Gastroesophageal sphincter (tissue), 4 donors: ENCODE measurements at regions not wholly inside any gene's neighbourhood (a gene's known extent, or its start where the extent isn't known, plus 50 kb on each side); places are given as distances from the start of the nearest gene placed in this dataset.

Experiments
- ATAC-seq: fragments of 150-250 bp; one replicate; pipeline ENCODE4 v1.9.1; 2016; ENCODE audit warnings: mild to moderate bottlenecking, moderate library complexity
- H3K27ac ChIP-seq, 4 donors: fragments of 200-600 bp; sonication (generic) in 3 of 4; 1 replicate in 3 of 4; 2 replicates in 1 of 4; pipeline ENCODE4 v1.5.1; 2016 to 2019
- H3K27me3 ChIP-seq: fragments of 200-600 bp; sonication (generic); one replicate; pipeline ENCODE4 v1.5.1; 2019
- H3K36me3 ChIP-seq, 2 donors: fragments of 200-600 bp; sonication (generic); one replicate each; pipeline ENCODE4 v1.5.1; 2019; ENCODE audit warnings: control low read depth in 1 of 2
- H3K4me1 ChIP-seq, 3 donors: fragments of 200-600 bp; sonication (generic); 1 replicate in 2 of 3; 2 replicates in 1 of 3; pipeline ENCODE4 v1.5.1; 2016 to 2019; ENCODE audit warnings: control low read depth in 2 of 3
- H3K4me3 ChIP-seq, 2 donors: fragments of 200-600 bp; sonication (generic); one replicate each; pipeline ENCODE4 v1.5.1; 2019; ENCODE audit warnings: mild to moderate bottlenecking in 1 of 2, moderate library complexity in 1 of 2
- H3K9me3 ChIP-seq, 3 donors: fragments of 200-600 bp; sonication (generic); one replicate each; pipeline ENCODE4 v1.5.1; 2017 to 2019; ENCODE audit warnings: control low read depth in 2 of 3
- EP300 ChIP-seq: sonication (generic); formaldehyde crosslinking; IDR thresholded peaks from one replicate; pipeline ENCODE4 v1.6.1; 2017; ENCODE audit warnings: antibody characterized with exemption, mild to moderate bottlenecking
- POLR2A ChIP-seq, 2 donors: fragments of 450-650 bp; IDR thresholded peaks; one replicate each; pipeline ENCODE4 v1.6.1; 2017; ENCODE audit warnings: antibody characterized with exemption in 2 of 2, mild to moderate bottlenecking in 2 of 2, moderate library complexity in 1 of 2
- POLR2AphosphoS5 ChIP-seq: sonication (generic); formaldehyde crosslinking; IDR thresholded peaks from one replicate; pipeline ENCODE4 v1.6.1; 2017; ENCODE audit warnings: antibody characterized with exemption
- WGBS, 2 donors: methylation state at CpG; one replicate each; pipeline ENCODE4 v1.1.5; 2018; ENCODE audit warnings: low coverage in 1 of 2; 5-methylcytosine and 5-hydroxymethylcytosine counted together
- TF ChIP-seq, protein P1 (sequence below), 4 experiments: fragments of 200-600 bp in 2 of 4; fragments of 450-650 bp in 2 of 4; sonication (generic) in 1 of 4; IDR thresholded peaks; one replicate each; pipeline ENCODE4 v1.5.1; 2017 to 2019; ENCODE audit warnings: antibody characterized with exemption in 4 of 4, mild to moderate bottlenecking in 2 of 4, moderate library complexity in 2 of 4

DNA sequence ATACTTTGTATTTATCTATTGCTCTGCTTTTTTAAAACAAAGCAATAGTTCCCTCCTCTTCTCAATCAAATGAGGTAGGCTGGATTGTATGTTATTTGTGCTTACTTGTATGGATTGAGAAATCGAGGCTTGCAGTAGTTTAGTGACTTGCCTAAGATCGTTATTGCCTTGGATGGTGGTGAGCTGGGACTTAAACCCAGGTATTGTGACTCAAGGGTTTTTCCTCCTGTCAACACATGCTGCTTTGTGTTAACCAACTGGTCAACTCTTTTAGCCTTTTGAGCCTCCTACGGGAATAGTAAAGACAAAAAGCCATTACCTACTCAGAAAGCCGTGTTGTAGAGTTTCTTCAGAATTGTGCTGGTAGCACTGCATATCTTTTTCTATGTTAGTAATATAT, 95.2 kb upstream of the THUMPD2 start:
- H3K4me1 ChIP-seq, result peaks cover 7 to 32% (median 9%) of the 10 kb centered on the region in 3 donors
- H3K9me3 ChIP-seq, result no peaks in the 10 kb centered on the region
- 79 to 87% methylated on average over 3 of the region's 4 CpGs for WGBS, 2 donors
- no peak for ATAC-seq
- no peaks in the 10 kb centered on the region for H3K36me3 ChIP-seq
- TF ChIP-seq POLR2A (IDR thresholded peaks at IDR 0.05) (no peak), POLR2AphosphoS5 (no peak), EP300 (no peak)
- TF ChIP-seq, protein P1, sequence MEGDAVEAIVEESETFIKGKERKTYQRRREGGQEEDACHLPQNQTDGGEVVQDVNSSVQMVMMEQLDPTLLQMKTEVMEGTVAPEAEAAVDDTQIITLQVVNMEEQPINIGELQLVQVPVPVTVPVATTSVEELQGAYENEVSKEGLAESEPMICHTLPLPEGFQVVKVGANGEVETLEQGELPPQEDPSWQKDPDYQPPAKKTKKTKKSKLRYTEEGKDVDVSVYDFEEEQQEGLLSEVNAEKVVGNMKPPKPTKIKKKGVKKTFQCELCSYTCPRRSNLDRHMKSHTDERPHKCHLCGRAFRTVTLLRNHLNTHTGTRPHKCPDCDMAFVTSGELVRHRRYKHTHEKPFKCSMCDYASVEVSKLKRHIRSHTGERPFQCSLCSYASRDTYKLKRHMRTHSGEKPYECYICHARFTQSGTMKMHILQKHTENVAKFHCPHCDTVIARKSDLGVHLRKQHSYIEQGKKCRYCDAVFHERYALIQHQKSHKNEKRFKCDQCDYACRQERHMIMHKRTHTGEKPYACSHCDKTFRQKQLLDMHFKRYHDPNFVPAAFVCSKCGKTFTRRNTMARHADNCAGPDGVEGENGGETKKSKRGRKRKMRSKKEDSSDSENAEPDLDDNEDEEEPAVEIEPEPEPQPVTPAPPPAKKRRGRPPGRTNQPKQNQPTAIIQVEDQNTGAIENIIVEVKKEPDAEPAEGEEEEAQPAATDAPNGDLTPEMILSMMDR (IDR thresholded peaks at IDR 0.05), result no peak
- H3K27ac ChIP-seq, result no peak overlapping the region
- no peaks in the 10 kb centered on the region for H3K27me3 ChIP-seq
- no peak overlapping the region for H3K4me3 ChIP-seq

DNA sequence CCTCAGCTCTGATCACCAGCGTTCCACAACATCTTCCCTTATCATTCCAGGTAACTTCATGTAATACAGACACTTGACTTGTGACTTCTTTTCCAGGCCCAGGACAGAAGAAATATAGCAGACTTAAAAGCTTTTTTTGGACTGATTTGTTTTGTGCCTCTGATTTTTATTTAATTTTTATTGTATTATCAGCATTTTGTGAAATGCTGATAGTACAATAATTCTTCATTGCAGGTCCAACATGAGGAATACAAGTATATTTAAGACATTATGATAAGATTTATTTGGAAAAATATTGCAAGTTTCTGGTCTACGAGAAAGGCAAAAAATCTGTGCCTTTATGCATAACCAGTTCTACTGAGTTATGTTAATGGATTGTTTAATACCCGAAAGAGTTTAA, 94.5 kb upstream of the THUMPD2 start:
- WGBS, 2 donors, result 73 to 91% methylated on average over 3 of the region's 3 CpGs

DNA sequence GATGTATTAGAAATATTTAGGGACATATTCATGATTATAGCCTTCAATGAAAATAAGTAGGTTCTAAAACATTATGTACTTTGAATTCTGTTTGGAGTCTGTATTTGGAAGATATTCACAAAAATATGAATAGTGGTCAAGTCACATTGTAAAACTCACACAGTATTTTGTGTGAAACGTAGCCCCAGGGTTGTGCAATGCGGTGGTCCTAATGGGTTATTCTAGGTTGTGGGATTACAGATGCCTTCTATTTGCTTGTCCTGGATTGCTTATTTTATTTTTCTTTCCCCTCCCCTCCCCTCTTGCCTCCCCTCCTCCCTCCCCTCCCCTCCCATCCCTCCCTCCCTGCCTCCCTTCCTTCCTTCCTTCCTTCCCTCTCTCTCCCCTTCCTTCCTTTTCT, 93.7 kb upstream of the THUMPD2 start:
- no peaks in the 10 kb centered on the region for H3K9me3 ChIP-seq
- no peak overlapping the region for H3K27ac ChIP-seq
- ATAC-seq, result no peak
- no peak overlapping the region for H3K4me3 ChIP-seq
- no peaks in the 10 kb centered on the region for H3K27me3 ChIP-seq
- no peaks in the 10 kb centered on the region for H3K36me3 ChIP-seq
- WGBS, 2 donors, result 86 to 92% methylated on average over 2 of the region's 2 CpGs
- H3K4me1 ChIP-seq, result peaks cover 7 to 32% (median 9%) of the 10 kb centered on the region in 3 donors
- no peak for TF ChIP-seq POLR2A (IDR thresholded peaks at IDR 0.05)
- TF ChIP-seq EP300, result no peak
- TF ChIP-seq, protein P1 (IDR thresholded peaks at IDR 0.05), result no peak
- TF ChIP-seq POLR2AphosphoS5, result no peak

More for the DNA sequence above, 94.5 kb upstream of the THUMPD2 start:
- H3K4me1 ChIP-seq, result peaks cover 7 to 32% (median 9%) of the 10 kb centered on the region in 3 donors
- ATAC-seq, result no peak
- no peaks in the 10 kb centered on the region for H3K27me3 ChIP-seq
- no peak for TF ChIP-seq EP300
- no peak for TF ChIP-seq POLR2AphosphoS5
- TF ChIP-seq POLR2A (IDR thresholded peaks at IDR 0.05), result no peak
- TF ChIP-seq, protein P1 (IDR thresholded peaks at IDR 0.05), result no peak
- no peaks in the 10 kb centered on the region for H3K9me3 ChIP-seq
- no peak overlapping the region for H3K4me3 ChIP-seq
- H3K27ac ChIP-seq, result no peak overlapping the region
- H3K36me3 ChIP-seq, result no peaks in the 10 kb centered on the region

DNA sequence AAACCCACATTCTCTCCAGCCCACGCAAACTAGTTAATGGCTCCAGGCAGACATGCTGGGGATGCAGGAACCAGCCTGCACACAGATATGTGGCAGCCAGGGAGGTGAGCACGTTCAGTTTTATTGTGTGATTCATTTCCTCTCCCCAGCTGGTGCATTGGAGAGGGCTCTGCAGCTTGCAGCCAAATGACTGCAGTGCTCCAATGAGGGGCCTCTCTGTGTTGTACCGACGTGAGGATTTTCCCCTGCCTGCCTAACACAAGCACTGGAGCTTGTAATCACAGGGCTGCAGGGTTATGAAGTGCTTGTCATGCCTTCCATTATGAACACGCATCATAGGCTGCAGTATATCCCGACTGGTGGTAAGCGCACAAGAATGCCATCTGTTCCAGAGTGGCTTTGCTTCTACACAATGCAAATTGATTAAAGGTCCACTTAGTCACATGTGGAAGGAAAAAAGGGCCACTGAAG, 92.3 kb upstream of the THUMPD2 start:
- no peak for ATAC-seq
- 55 to 80% methylated on average over 3 to 4 of the region's 7 CpGs for WGBS, 2 donors
- H3K27me3 ChIP-seq, result no peaks in the 10 kb centered on the region

DNA sequence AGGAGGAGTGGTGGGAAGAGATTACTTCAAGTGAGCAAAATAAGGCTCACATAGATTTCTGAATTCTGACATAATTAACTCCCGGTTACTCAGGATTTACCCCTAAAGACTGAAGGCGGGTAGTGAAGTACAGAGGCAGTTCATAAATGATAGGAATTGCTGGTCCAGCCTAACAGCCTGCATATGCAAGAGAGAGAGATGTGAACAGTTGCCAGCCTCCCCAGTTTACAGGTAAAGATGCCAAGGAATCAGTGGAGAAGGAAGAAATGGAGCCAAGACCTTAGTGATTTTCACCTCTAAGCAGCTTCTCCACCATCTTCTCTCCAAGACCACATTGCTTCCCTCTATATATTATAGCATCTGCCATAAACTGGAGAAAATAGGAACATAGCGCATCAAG, 91.8 kb upstream of the THUMPD2 start:
- Histone ChIP-seq H3K9me3 (no peaks in the 10 kb centered on the region), H3K27ac (no peak overlapping the region), H3K27me3 (no peaks in the 10 kb centered on the region), H3K4me1 (peaks cover 6 to 26% (median 8%) of the 10 kb centered on the region in 3 donors), H3K36me3 (no peaks in the 10 kb centered on the region), H3K4me3 (no peak overlapping the region)
- no peak for ATAC-seq
- 77 to 92% methylated on average over 2 to 3 of the region's 3 CpGs for WGBS, 2 donors
- no peak for TF ChIP-seq POLR2AphosphoS5
- no peak for TF ChIP-seq POLR2A (IDR thresholded peaks at IDR 0.05)

More for the DNA sequence above, 92.3 kb upstream of the THUMPD2 start:
- Histone ChIP-seq H3K4me3 (no peak overlapping the region), H3K9me3 (no peaks in the 10 kb centered on the region), H3K4me1 (peaks cover 7 to 30% (median 9%) of the 10 kb centered on the region in 3 donors), H3K36me3 (no peaks in the 10 kb centered on the region), H3K27ac (no peak overlapping the region)
- TF ChIP-seq POLR2AphosphoS5 (no peak), POLR2A (IDR thresholded peaks at IDR 0.05) (no peak), EP300 (no peak)
- TF ChIP-seq, protein P1 (IDR thresholded peaks at IDR 0.05), result no peak
